Upper lobe of left lung (tissue), 6 donors: ENCODE measurements at regions not wholly inside any gene's neighbourhood (a gene's known extent, or its start where the extent isn't known, plus 50 kb on each side); places are given as distances from the start of the nearest gene placed in this dataset.
"Not testable (repeated sequence)": the region's sequence is repeated elsewhere in the genome, so short reads cannot be mapped to it uniquely, and the experiment has no call there.

Source experiments
- ATAC-seq, 2 donors: fragments of 200-7000 bp; cut with Tn5 transposase; one replicate each; pipeline ENCODE4 v1.9.1; 2022; ENCODE audit warnings: mild to moderate bottlenecking in 2 of 2, moderate library complexity in 2 of 2; ENCODE audit not compliant: low FRiP score in 2 of 2
- DNase-seq, 2 donors: peaks; one replicate each; pipeline ENCODE4 v3.0.0-alpha.2; 2019 to 2020
- H3K27ac ChIP-seq, 4 donors: fragments of 200-600 bp; sonication (generic); one replicate each; pipeline ENCODE4 v1.5.1; 2016 to 2019
- H3K27me3 ChIP-seq, 4 donors: fragments of 200-600 bp; sonication (generic); one replicate each; pipeline ENCODE4 v1.5.1; 2017 to 2019
- H3K36me3 ChIP-seq, 4 donors: fragments of 200-600 bp; sonication (generic); one replicate each; pipeline ENCODE4 v1.5.1; 2016 to 2019
- H3K4me1 ChIP-seq, 4 donors: fragments of 200-600 bp; sonication (generic); one replicate each; pipeline ENCODE4 v1.5.1; 2018 to 2019
- H3K4me3 ChIP-seq, 4 donors: fragments of 200-600 bp; sonication (generic); one replicate each; pipeline ENCODE4 v1.5.1; 2017 to 2019; ENCODE audit warnings: mild to moderate bottlenecking in 2 of 4, moderate library complexity in 1 of 4
- H3K9me3 ChIP-seq, 4 donors: fragments of 200-600 bp; sonication (generic); one replicate each; pipeline ENCODE4 v1.5.1; 2018 to 2019
- EP300 ChIP-seq, 4 donors: sonication (generic); formaldehyde crosslinking; IDR thresholded peaks; one replicate each; pipeline ENCODE4 v1.5.1; 2017; ENCODE audit warnings: antibody characterized with exemption in 4 of 4, control low read depth in 2 of 4
- POLR2A ChIP-seq, 4 donors: fragments of 450-650 bp; IDR thresholded peaks; one replicate each; pipeline ENCODE4 v1.5.1; 2016 to 2017; ENCODE audit warnings: antibody characterized with exemption in 4 of 4, mild to moderate bottlenecking in 2 of 4
- POLR2AphosphoS5 ChIP-seq, 2 donors: sonication (generic); formaldehyde crosslinking; IDR thresholded peaks; one replicate each; pipeline ENCODE4 v1.5.1; 2017; ENCODE audit warnings: antibody characterized with exemption in 2 of 2
- WGBS, 2 donors: methylation state at CpG; one replicate each; pipeline ENCODE4 v1.1.5; 2017 to 2018; 5-methylcytosine and 5-hydroxymethylcytosine counted together
- TF ChIP-seq, protein P1 (sequence below), 6 experiments: fragments of 450-650 bp in 4 of 6; fragments of 200-600 bp in 2 of 6; sonication (generic) in 2 of 6; IDR thresholded peaks; one replicate each; pipeline ENCODE4 v1.5.1; 2016 to 2019; ENCODE audit warnings: antibody characterized with exemption in 6 of 6
- donor health status: DM: no; HTN: no; CAD: no; lungs with moderate emphysema.
- donor health status: DM: no; HTN: yes; CAD: no; lungs with severe emphysema.

DNA sequence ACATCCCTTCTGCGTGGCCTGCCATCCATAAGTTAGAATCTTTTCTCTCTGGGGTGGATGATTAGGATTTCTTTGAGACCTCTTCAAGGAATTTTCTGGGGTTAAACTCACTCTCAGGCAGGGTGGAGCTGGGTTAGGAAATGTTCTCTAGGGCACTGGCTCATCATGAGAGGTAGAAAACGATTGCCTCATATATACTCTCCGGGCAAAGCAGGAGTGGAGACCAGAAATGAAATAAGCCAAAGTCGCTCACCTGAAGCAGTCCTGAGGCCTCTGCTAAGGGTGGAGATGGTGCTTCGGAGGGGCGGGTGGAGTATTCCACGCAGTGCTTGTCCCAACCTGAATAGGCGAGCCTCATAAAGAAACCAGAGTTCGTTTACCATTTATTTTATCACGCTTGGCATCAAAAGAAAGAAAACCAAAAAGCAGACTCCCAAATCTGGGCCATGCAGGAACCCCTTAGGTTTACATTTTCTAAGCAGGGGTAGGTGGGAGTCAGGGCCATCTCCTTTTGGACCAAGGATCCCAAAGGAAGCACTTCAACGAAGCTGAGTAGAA, 249.3 kb upstream of the MEIS1 start:
- no peak for DNase-seq
- 90% methylated on average over 11 of the region's 11 CpGs for WGBS, 2 donors
- no peak for TF ChIP-seq POLR2AphosphoS5 (IDR thresholded peaks at IDR 0.05)
- TF ChIP-seq POLR2A (IDR thresholded peaks at IDR 0.05) = no peak
- TF ChIP-seq, protein P1, sequence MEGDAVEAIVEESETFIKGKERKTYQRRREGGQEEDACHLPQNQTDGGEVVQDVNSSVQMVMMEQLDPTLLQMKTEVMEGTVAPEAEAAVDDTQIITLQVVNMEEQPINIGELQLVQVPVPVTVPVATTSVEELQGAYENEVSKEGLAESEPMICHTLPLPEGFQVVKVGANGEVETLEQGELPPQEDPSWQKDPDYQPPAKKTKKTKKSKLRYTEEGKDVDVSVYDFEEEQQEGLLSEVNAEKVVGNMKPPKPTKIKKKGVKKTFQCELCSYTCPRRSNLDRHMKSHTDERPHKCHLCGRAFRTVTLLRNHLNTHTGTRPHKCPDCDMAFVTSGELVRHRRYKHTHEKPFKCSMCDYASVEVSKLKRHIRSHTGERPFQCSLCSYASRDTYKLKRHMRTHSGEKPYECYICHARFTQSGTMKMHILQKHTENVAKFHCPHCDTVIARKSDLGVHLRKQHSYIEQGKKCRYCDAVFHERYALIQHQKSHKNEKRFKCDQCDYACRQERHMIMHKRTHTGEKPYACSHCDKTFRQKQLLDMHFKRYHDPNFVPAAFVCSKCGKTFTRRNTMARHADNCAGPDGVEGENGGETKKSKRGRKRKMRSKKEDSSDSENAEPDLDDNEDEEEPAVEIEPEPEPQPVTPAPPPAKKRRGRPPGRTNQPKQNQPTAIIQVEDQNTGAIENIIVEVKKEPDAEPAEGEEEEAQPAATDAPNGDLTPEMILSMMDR (IDR thresholded peaks at IDR 0.05) = no peak
- TF ChIP-seq EP300 (IDR thresholded peaks at IDR 0.05) = no peak
- H3K27ac ChIP-seq = no peak overlapping the region
- H3K4me1 ChIP-seq = no peaks in the 10 kb centered on the region
- no peaks in the 10 kb centered on the region for H3K36me3 ChIP-seq
- no peak overlapping the region for H3K4me3 ChIP-seq
- H3K9me3 ChIP-seq = no peaks in the 10 kb centered on the region
- ATAC-seq = no peak
- no peaks in the 10 kb centered on the region for H3K27me3 ChIP-seq

DNA sequence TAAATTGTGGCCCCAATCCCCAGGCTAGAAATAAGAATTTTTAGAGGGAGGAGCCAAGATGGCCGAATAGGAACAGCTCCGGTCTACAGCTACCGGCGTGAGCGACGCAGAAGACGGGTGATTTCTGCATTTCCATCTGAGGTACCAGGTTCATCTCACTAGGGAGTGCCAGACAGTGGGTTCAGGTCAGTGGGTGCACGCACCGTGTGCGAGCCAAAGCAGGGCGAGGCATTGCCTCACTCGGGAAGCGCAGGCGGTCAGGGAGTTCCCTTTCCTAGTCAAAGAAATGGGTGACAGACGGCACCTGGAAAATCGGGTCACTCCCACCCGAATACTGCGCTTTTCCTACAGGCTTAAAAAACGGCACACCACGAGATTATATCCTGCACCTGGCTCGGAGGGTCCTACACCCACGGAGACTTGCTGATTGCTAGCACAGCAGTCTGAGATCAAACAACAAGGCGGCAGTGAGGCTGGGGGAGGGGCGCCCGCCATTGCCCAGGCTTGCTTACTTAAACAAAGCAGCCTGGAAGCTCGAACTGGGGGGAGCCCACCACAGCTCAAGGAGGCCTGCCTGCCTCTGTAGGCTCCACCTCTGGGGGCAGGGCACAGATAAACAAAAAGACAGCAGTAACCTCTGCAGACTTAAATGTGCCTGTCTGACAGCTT, 257.7 kb upstream of the MEIS1 start:
- H3K36me3 ChIP-seq, H3K27me3 ChIP-seq, H3K27ac ChIP-seq, H3K4me1 ChIP-seq, H3K9me3 ChIP-seq, ATAC-seq, H3K4me3 ChIP-seq: not testable (repeated sequence)
- peak in 1 of 2 donors; percentile 16 for DNase-seq
- 88 to 96% methylated on average over 20 to 26 of the region's 26 CpGs for WGBS, 2 donors

DNA sequence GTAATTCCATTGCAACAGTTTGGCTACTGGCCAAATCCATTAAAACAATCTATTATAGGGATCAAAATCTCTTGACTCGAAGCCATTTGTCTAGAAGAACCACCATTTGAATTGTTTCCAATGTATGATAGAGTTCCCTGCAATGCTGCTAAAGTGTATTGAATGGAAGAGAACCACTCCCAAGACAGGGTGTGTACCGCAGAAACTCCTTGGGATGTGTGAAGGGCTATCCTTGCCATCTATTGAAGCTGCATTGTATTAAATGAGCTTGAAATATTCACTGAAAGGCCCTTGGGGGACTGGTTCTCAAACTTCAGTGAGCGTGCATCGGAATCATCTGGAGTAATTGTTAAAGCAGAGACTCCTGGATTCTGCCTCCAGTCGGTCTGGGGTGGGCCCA, 260.4 kb upstream of the MEIS1 start:
- Histone ChIP-seq H3K27me3 (no peaks in the 10 kb centered on the region), H3K27ac (no peak overlapping the region), H3K4me3 (no peak overlapping the region), H3K9me3 (no peaks in the 10 kb centered on the region), H3K36me3 (no peaks in the 10 kb centered on the region), H3K4me1 (no peaks in the 10 kb centered on the region)
- DNase-seq = no peak
- TF ChIP-seq, protein P1 (IDR thresholded peaks at IDR 0.05) = no peak
- TF ChIP-seq POLR2A (IDR thresholded peaks at IDR 0.05) (no peak), POLR2AphosphoS5 (IDR thresholded peaks at IDR 0.05) (no peak), EP300 (IDR thresholded peaks at IDR 0.05) (no peak)
- no peak for ATAC-seq
- WGBS, 2 donors = 84 to 88% methylated on average over 5 of the region's 5 CpGs

DNA sequence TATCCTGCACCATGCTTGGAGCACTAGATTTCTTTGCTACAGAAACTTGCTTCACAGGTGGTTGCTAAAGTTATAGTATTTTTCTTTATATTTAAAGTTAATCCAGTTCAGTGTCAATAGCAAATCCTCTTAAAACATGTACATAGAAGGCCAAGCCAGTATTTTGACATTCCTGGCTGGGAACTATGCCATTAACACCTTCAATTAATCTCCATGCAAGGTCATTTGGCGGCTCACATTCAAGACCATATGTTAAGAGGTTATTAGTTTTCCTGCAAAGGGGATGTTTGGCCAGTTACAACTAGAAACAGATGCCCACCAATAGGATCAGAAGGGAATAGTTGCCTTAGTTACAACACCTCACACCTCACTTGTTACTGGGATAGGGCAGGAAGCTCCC, 261.3 kb upstream of the MEIS1 start:
- no peak overlapping the region for H3K27ac ChIP-seq
- DNase-seq = no peak
- no peaks in the 10 kb centered on the region for H3K4me1 ChIP-seq
- no peaks in the 10 kb centered on the region for H3K27me3 ChIP-seq
- H3K36me3 ChIP-seq = no peaks in the 10 kb centered on the region
- TF ChIP-seq, protein P1 (IDR thresholded peaks at IDR 0.05) = no peak
- TF ChIP-seq POLR2A (IDR thresholded peaks at IDR 0.05) = no peak
- TF ChIP-seq EP300 (IDR thresholded peaks at IDR 0.05) = no peak
- TF ChIP-seq POLR2AphosphoS5 (IDR thresholded peaks at IDR 0.05) = no peak
- 74 to 75% methylated on average over 1 of the region's 1 CpG for WGBS, 2 donors
- ATAC-seq = no peak
- no peaks in the 10 kb centered on the region for H3K9me3 ChIP-seq
- H3K4me3 ChIP-seq = no peak overlapping the region

DNA sequence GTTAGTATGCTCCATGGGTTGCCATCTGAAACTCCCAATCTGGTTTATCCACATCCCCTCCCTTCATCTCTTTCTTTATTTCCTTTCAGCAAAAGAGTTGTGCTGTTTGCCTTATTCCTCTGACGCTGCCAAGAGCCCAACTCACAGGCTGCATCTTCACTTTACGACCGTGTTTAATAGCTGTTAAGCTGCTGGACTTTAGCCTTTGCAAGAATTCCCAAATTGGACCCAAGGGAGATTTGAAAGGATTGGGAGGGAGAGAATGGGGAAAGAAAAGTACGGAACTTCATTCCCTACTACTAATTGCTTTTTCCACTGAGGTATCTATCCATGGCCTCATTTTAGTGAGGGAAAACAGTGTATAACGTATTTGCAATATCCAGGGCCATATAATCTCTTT, 263.4 kb upstream of the MEIS1 start:
- TF ChIP-seq, protein P1 (IDR thresholded peaks at IDR 0.05) = no peak
- no peak for TF ChIP-seq POLR2A (IDR thresholded peaks at IDR 0.05)
- no peak for TF ChIP-seq POLR2AphosphoS5 (IDR thresholded peaks at IDR 0.05)
- TF ChIP-seq EP300 (IDR thresholded peaks at IDR 0.05) = no peak
- no peak for ATAC-seq
- 81 to 82% methylated on average over 5 of the region's 5 CpGs for WGBS, 2 donors
- no peaks in the 10 kb centered on the region for H3K9me3 ChIP-seq
- H3K27me3 ChIP-seq = no peaks in the 10 kb centered on the region
- H3K4me1 ChIP-seq = no peaks in the 10 kb centered on the region
- DNase-seq = no peak
- H3K27ac ChIP-seq = no peak overlapping the region
- H3K4me3 ChIP-seq = no peak overlapping the region
- H3K36me3 ChIP-seq = no peaks in the 10 kb centered on the region
